ENCODE measurements at regions not wholly inside any gene's neighbourhood (a gene's known extent, or its start where the extent isn't known, plus 50 kb on each side); places are given as distances from the start of the nearest gene placed in this dataset.
A peak's percentile ranks its signal among the peaks of the same experiment; 100 is the strongest.
"Not testable (repeated sequence)": the region's sequence is repeated elsewhere in the genome, so short reads cannot be mapped to it uniquely, and the experiment has no call there.

GRCh38 chr7:91719008-91719407, 161.5 kb downstream of the MTERF1 start:
- no peak for DNase-seq

- no peak for DNase-seq
Observed at GRCh38 chr7:91720260-91720937, 160.1 kb downstream of the MTERF1 start.

- no peak for DNase-seq
Observed at GRCh38 chr7:91722831-91723230, 157.7 kb downstream of the MTERF1 start.

- not testable (repeated sequence) for DNase-seq
Observed at GRCh38 chr7:91729046-91729445, 151.5 kb downstream of the MTERF1 start.

- DNase-seq, result no peak
Observed at GRCh38 chr7:91731976-91732375, 148.5 kb downstream of the MTERF1 start.

- no peak for DNase-seq
Observed at GRCh38 chr7:91749418-91749817, 131.1 kb downstream of the MTERF1 start.

- no peak for DNase-seq
Observed at GRCh38 chr7:91750091-91750490, 130.4 kb downstream of the MTERF1 start.

GRCh38 chr7:91752102-91752501, 128.4 kb downstream of the MTERF1 start:
- no peak for DNase-seq

GRCh38 chr7:91754280-91754679, 126.2 kb downstream of the MTERF1 start:
- DNase-seq, result not testable (repeated sequence)

GRCh38 chr7:91755121-91755520, 125.4 kb downstream of the MTERF1 start:
- DNase-seq, result peak; percentile 15

GRCh38 chr7:91759205-91759863, 121.2 kb downstream of the MTERF1 start:
- DNase-seq, result no peak

- DNase-seq, result no peak
Observed at GRCh38 chr7:91767820-91768219, 112.7 kb downstream of the MTERF1 start.

GRCh38 chr7:91771394-91771793, 109.1 kb downstream of the MTERF1 start:
- DNase-seq, result no peak

GRCh38 chr7:91771921-91772815, 108.3 kb downstream of the MTERF1 start:
- no peak for DNase-seq

- DNase-seq, result no peak
Observed at GRCh38 chr7:91776171-91776570, 104.3 kb downstream of the MTERF1 start.

GRCh38 chr7:91777522-91777921, 103.0 kb downstream of the MTERF1 start:
- DNase-seq, result no peak

GRCh38 chr7:91778416-91778815, 102.1 kb downstream of the MTERF1 start:
- no peak for DNase-seq

GRCh38 chr7:91780521-91780920, 100.0 kb downstream of the MTERF1 start:
- no peak for DNase-seq

GRCh38 chr7:91784469-91784868, 96.0 kb downstream of the MTERF1 start:
- DNase-seq, result peak; percentile 68

- no peak for DNase-seq
Observed at GRCh38 chr7:91787931-91788330, 92.6 kb downstream of the MTERF1 start.

- DNase-seq, result no peak
Observed at GRCh38 chr7:91789086-91789485, 91.4 kb downstream of the MTERF1 start.

- DNase-seq, result no peak
Observed at GRCh38 chr7:91789558-91789957, 90.9 kb downstream of the MTERF1 start.

- not testable (repeated sequence) for DNase-seq
Observed at GRCh38 chr7:91790646-91791045, 89.9 kb downstream of the MTERF1 start.

GRCh38 chr7:91796122-91796521, 84.4 kb downstream of the MTERF1 start:
- no peak for DNase-seq

Data from hematopoietic multipotent progenitor cell treated with erythropoietin and hydrocortisone succinate and interleukin-3 and kit ligand, for 4 days (in vitro differentiated cells).